Tibial nerve (tissue), 4 donors: ENCODE measurements at regions not wholly inside any gene's neighbourhood (a gene's known extent, or its start where the extent isn't known, plus 50 kb on each side); places are given as distances from the start of the nearest gene placed in this dataset.
"Not testable (repeated sequence)": the region's sequence is repeated elsewhere in the genome, so short reads cannot be mapped to it uniquely, and the experiment has no call there.

Source experiments
- DNase-seq, 2 donors: peaks; one replicate each; pipeline ENCODE4 v3.0.0-alpha.2; 2019; ENCODE audit warnings: low spot score in 2 of 2
- H3K27ac ChIP-seq, 4 donors: fragments of 200-600 bp; sonication (generic) in 3 of 4; one replicate each; pipeline ENCODE4 v1.5.1; 2017 to 2019; ENCODE audit warnings: mild to moderate bottlenecking in 1 of 4
- H3K27me3 ChIP-seq, 2 donors: fragments of 200-600 bp; sonication (generic) in 1 of 2; one replicate each; pipeline versions ENCODE4 v1.5.1 to v1.6.0; 2017 to 2019
- H3K36me3 ChIP-seq, 3 donors: fragments of 200-600 bp; sonication (generic); one replicate each; pipeline ENCODE4 v1.5.1; 2018 to 2019
- H3K4me1 ChIP-seq, 4 donors: fragments of 200-600 bp; sonication (generic) in 3 of 4; one replicate each; pipeline ENCODE4 v1.5.1; 2017 to 2019
- H3K4me3 ChIP-seq, 4 donors: fragments of 200-600 bp; sonication (generic) in 3 of 4; one replicate each; pipeline ENCODE4 v1.5.1; 2017 to 2019; ENCODE audit warnings: mild to moderate bottlenecking in 1 of 4, moderate library complexity in 1 of 4
- H3K9me3 ChIP-seq, 4 donors: fragments of 200-600 bp; sonication (generic) in 3 of 4; one replicate each; pipeline ENCODE4 v1.5.1; 2017 to 2019
- EP300 ChIP-seq, 2 donors: sonication (generic); formaldehyde crosslinking; IDR thresholded peaks; one replicate each; pipeline ENCODE4 v1.6.1; 2017; ENCODE audit warnings: antibody characterized with exemption in 2 of 2, mild to moderate bottlenecking in 1 of 2
- POLR2A ChIP-seq, 2 donors: fragments of 450-650 bp; IDR thresholded peaks; one replicate each; pipeline ENCODE4 v1.6.1; 2017; ENCODE audit warnings: antibody characterized with exemption in 2 of 2, mild to moderate bottlenecking in 2 of 2, moderate library complexity in 2 of 2
- WGBS, 2 donors: methylation state at CpG; one replicate each; pipeline ENCODE4 v1.1.5; 2018; 5-methylcytosine and 5-hydroxymethylcytosine counted together
- TF ChIP-seq, protein P1 (sequence below), 5 experiments: fragments of 200-600 bp in 3 of 5; fragments of 450-650 bp in 2 of 5; sonication (generic) in 3 of 5; IDR thresholded peaks; one replicate each; pipeline ENCODE4 v1.5.1; 2016 to 2019; ENCODE audit warnings: antibody characterized with exemption in 5 of 5, mild to moderate bottlenecking in 3 of 5, moderate library complexity in 2 of 5

DNA sequence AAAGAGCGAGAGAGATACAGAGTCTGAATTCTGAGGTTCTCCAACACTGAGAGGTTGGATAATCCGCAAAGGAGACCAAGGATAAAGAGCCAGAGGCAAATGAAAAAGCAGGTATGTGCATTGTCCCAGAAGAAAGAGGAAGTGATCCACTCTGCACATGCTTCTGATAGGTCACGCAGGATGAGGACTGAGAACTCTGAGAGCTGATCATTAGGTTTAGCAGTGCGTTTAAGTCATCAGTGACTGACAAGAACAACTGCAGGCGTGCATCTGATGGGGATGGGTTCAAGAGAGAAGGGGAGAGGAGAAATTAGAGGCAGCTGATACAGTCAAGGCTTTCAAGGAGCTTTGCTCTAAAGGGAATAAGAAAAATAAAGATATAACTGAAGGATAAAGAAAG lies 301.2 kb upstream of the SGK1 start:
- Histone ChIP-seq H3K4me3 (no peak overlapping the region), H3K4me1 (no peaks in the 10 kb centered on the region), H3K27ac (no peak overlapping the region), H3K9me3 (no peaks in the 10 kb centered on the region), H3K36me3 (no peaks in the 10 kb centered on the region), H3K27me3 (no peaks in the 10 kb centered on the region)
- WGBS, 2 donors, result 93 to 94% methylated on average over 5 of the region's 5 CpGs
- DNase-seq, result no peak
- TF ChIP-seq, protein P1, sequence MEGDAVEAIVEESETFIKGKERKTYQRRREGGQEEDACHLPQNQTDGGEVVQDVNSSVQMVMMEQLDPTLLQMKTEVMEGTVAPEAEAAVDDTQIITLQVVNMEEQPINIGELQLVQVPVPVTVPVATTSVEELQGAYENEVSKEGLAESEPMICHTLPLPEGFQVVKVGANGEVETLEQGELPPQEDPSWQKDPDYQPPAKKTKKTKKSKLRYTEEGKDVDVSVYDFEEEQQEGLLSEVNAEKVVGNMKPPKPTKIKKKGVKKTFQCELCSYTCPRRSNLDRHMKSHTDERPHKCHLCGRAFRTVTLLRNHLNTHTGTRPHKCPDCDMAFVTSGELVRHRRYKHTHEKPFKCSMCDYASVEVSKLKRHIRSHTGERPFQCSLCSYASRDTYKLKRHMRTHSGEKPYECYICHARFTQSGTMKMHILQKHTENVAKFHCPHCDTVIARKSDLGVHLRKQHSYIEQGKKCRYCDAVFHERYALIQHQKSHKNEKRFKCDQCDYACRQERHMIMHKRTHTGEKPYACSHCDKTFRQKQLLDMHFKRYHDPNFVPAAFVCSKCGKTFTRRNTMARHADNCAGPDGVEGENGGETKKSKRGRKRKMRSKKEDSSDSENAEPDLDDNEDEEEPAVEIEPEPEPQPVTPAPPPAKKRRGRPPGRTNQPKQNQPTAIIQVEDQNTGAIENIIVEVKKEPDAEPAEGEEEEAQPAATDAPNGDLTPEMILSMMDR (IDR thresholded peaks at IDR 0.05), result no peak
- no peak for TF ChIP-seq POLR2A (IDR thresholded peaks at IDR 0.05)
- no peak for TF ChIP-seq EP300 (IDR thresholded peaks at IDR 0.05)

DNA sequence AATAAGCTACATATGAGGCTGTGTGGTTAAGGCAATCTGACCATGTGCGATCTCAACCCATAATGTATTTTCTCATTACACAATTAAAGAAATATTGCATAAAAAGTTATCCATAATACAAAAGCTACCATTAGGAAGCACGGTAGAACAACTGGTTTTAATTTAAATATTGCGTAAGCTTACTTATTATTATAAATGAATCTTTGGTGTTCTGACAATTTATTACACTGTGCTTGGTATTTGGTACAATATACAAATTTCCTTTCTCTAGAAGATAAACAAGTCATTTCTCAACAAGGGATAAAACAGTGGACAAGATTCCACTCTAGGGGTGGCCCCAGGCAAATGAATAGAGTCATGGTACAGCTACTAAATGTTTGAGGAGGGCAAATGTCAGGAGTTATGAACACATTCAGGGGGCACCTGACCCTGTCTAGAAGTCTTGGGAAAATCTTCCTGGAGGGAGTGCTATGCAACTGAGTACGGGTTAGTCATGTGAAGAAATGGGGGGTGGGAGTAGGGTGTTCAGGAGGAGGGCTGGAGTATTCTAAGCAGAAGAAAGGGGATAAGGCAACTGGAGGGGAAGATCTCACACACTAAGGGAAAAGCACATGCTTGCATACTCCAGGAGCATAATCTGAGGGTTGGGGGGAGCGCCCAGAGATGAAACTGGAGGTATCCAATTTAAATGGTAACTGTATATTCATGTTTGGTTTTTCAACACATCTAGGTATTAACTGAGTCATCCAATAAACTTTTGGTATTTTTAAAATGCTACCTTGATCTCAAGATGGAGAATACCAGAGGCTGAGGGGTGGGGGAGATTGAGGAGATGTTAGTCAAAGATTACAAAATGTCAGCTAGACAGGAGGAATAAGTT lies 296.9 kb upstream of the SGK1 start:
- Histone ChIP-seq H3K36me3 (no peaks in the 10 kb centered on the region), H3K4me3 (no peak overlapping the region), H3K27me3 (no peaks in the 10 kb centered on the region), H3K9me3 (no peaks in the 10 kb centered on the region), H3K4me1 (no peaks in the 10 kb centered on the region), H3K27ac (no peak overlapping the region)
- no peak for DNase-seq
- 82 to 83% methylated on average over 5 of the region's 5 CpGs for WGBS, 2 donors
- TF ChIP-seq, protein P1 (IDR thresholded peaks at IDR 0.05), result no peak
- TF ChIP-seq POLR2A (IDR thresholded peaks at IDR 0.05) (no peak), EP300 (IDR thresholded peaks at IDR 0.05) (no peak)

DNA sequence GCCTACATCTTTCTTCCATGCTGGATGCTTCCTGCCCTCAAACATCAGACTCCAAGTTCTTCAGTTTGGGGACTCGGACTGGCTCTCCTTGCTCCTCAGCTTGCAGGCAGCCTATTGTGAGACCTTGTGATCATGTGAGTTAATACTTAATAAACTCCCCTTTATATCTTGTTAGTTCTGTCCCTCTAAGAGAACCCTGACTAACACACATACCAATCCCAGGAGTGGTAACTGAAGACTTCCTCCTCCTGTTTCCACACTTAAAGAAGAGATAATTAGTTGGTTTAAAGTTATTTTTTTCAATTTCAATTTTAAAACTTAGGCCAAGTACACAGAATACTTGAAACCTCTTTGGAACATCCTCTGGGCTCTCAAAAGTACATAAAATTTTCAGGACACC lies 294.2 kb upstream of the SGK1 start:
- H3K27me3 ChIP-seq, DNase-seq, H3K27ac ChIP-seq, H3K4me1 ChIP-seq, H3K4me3 ChIP-seq, H3K9me3 ChIP-seq, H3K36me3 ChIP-seq: not testable (repeated sequence)
- 95 to 100% methylated on average over 1 of the region's 1 CpG for WGBS, 2 donors

DNA sequence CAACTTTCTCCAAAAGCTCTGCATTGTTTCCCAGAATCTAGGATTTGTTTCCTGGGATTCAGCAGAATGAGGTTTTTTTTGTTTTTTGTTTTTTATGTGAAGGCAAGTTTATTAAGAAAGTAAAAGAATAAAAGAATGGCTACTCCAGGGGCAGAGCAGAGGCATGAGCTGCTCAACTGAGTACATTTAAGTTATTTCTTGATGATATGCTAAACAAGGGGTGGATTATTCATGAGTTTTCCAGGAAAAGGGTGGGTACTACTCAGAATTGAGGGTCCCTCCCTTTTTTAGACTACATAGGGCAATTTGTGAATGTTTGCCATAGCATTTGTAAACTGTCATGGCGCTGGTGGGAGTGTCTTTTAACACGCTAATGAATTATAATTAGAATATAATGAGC lies 292.5 kb upstream of the SGK1 start:
- TF ChIP-seq EP300 (IDR thresholded peaks at IDR 0.05) (no peak), POLR2A (IDR thresholded peaks at IDR 0.05) (no peak)
- TF ChIP-seq, protein P1 (IDR thresholded peaks at IDR 0.05), result no peak
- no peaks in the 10 kb centered on the region for H3K4me1 ChIP-seq
- H3K4me3 ChIP-seq, result no peak overlapping the region
- no peak overlapping the region for H3K27ac ChIP-seq
- 91 to 92% methylated on average over 2 of the region's 2 CpGs for WGBS, 2 donors
- no peak for DNase-seq
- no peaks in the 10 kb centered on the region for H3K27me3 ChIP-seq
- H3K36me3 ChIP-seq, result no peaks in the 10 kb centered on the region
- H3K9me3 ChIP-seq, result no peaks in the 10 kb centered on the region

DNA sequence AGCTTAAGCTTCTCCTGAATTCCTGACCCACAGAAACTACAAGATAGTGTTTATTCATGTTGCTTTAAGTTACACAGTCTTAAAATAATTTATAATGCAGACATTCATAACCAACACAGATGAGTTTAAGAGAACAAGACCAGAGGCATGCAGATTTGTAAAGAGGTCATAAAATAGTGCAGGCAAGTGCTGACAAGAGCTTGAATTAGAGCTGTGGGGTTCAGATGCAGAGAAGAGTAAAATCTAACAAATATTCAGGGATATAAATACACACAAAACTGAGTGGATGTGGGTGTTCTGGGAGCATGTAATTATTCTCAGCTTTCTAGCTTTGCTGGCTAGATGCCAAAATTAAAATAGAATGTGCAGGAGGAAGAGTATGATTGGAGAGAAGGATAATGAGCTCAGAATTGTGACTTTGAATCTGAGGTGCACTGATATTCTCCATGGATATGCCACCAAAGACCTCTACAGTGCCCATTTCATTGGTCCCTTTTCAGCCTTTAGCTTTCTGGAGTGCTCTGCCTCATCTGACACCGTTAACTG lies 291.9 kb upstream of the SGK1 start:
- Histone ChIP-seq H3K27ac (no peak overlapping the region), H3K4me3 (no peak overlapping the region), H3K9me3 (no peaks in the 10 kb centered on the region), H3K27me3 (no peaks in the 10 kb centered on the region), H3K36me3 (no peaks in the 10 kb centered on the region), H3K4me1 (no peaks in the 10 kb centered on the region)
- TF ChIP-seq, protein P1 (IDR thresholded peaks at IDR 0.05), result no peak
- no peak for TF ChIP-seq EP300 (IDR thresholded peaks at IDR 0.05)
- DNase-seq, result no peak
- 64 to 65% methylated on average over 1 of the region's 1 CpG for WGBS, 2 donors
